GM19455 (cell line): ENCODE measurements at regions not wholly inside any gene's neighbourhood (a gene's known extent, or its start where the extent isn't known, plus 50 kb on each side); places are given as distances from the start of the nearest gene placed in this dataset.

Source experiments
- ATAC-seq: cut with Tn5 transposase; IDR thresholded peaks from one replicate; pipeline ENCODE4 v1.9.1; 2021; ENCODE audit not compliant: unreplicated experiment

DNA sequence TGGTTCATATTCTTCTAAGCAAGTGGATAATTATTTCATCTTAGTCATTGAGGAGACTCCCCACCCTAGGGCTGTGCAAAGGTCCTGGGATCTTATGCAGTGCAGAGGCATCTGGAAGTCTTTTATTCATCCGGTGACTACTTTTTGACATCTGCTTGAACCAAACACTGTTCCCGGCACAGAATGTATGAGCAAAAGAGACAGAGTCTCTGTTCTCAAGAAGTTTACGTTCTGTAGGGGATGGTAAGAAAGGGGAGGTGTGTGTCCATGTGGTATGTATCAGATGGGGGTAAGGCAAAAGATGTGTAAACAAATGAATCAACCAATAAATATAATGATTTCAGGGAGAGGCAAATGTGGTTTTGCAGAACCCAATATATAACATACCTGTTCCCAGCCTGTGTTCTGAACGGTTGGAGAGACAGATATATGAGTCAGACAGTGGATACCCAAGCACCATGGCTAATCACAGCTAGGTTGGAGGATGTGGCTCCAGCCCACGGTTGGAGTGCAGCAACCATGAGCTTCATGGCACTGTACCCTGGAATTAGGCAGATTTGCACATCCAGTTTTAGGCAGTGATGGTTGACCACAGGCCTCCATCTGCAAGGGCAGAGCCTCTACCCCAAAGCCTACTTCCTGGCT, 75.1 kb upstream of the CADM1 start:
- ATAC-seq, result no peak

- no peak for ATAC-seq
These were observed 74.1 kb upstream of the CADM1 start for GRCh38 chr11:115578275-115578674.

DNA sequence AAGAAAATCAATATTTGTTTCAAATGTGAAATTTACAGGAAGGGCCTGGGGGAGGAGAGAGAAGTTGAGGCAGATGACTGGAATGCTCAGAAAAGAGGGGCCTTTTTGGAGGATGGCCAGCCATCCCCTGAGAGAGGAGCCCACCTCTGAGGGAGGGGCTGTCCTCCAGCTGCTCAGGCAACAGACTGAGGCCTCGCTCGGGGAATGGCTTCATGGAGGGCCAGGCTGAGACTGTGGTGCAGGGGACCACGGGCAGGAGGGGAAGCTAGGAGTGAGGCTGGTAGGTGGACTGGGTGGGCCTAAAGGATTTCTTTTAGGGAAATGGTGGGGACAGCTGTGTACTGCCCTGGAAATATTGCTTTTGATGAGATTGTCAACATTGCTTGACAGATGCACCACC, 73.5 kb upstream of the CADM1 start:
- ATAC-seq, result no peak

GRCh38 chr11:115576606-115577380, 72.6 kb upstream of the CADM1 start:
- no peak for ATAC-seq

- no peak for ATAC-seq
These were observed 68.3 kb upstream of the CADM1 start for GRCh38 chr11:115572551-115572950.

DNA sequence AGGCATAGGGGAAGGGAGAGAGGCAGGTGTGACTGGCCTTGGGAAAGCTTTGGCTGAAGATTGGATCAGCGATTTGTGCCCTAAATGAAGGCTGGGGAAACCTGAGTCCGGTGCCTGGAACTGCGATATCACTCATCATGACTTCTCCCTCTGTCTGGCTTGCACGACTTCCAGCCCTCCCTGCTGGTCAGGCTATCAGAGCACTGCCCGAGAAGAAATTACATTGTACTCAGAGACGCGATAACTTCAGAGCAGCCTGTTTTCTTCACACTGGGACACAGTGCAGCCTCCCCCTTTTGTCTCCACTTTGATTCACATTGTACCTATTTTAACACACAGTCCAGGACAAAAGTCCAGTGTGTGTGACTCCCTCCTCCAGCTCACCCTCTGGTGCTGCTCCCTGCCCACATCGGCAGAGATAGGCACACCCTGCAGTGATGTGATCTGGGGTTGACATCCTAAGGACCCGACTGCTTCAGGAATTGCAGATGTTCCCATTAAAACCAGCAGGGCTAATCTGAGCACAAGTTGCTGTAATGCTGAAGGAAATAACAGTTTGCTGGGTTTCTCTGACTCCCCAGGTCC, 62.1 kb upstream of the CADM1 start:
- no peak for ATAC-seq

- no peak for ATAC-seq
These were observed 60.6 kb upstream of the CADM1 start for GRCh38 chr11:115564851-115565250.

- ATAC-seq, result no peak
These were observed 56.9 kb upstream of the CADM1 start for GRCh38 chr11:115561116-115561515.

DNA sequence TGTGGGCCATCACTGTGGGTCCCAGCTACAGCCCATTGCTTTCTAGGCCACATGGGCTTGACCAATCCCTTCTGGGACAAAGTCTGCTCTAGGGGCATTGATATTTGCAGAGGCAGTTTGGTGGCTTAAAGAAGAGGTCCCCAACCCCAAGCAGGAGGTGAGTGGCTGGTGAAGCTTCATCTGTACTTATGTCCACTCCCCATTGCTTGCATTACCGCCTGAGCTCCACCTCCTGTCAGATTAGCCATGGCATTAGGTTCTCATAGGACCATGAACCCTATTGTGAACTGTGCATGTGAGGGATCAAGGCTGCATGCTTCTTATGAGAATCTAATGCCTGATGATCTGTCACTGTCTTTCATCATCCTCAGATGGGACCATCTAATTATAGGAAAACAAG, 54.4 kb upstream of the CADM1 start:
- no peak for ATAC-seq

GRCh38 chr11:115557681-115558080, 53.5 kb upstream of the CADM1 start:
- ATAC-seq, result no peak

- ATAC-seq, result no peak
These were observed 52.8 kb upstream of the CADM1 start for GRCh38 chr11:115556984-115557383.

DNA sequence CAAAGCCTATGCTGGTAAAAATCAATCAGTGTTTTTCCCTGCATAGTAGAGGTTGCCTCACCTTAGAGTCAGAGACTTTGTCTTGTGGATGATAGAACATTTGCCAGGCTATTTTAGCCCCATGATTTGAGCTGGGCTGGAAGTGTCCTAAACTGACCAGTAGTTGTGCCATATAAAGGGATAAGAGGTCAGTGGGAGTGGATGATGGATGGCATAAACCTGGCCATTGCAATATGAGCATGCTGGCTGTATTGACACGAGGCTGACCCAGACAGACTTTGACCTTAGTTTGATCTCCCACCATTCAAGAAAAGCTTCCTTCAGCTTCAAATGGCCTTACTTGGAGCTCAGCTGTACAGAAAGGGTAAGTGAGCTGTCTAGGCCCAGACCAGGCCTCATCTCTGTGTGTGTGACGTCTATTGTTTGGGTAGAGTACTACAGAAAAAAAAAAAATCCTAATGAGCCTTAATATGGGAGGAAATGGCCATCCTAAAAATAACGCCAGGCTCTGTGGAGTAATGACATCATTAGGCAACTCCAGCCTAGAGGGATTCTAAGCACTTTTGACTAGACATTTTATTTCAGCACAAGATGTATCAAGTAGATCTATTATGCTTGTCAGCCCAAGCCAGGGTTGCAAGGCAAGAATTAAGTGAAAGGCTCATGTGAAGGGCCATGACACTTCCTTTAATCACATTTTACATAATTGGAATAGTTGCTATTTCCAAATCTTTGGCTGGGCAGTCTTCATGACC, 51.3 kb upstream of the CADM1 start:
- no peak for ATAC-seq
